Activated CD4-positive, alpha-beta T cell treated with anti-CD3 and anti-CD28 coated beads, Interleukin-2, Interleukin-6, amounts not matched to agents 100 ng/mL and 50 ng/mL, durations not matched to agents 16 hours and 8 hours (primary cell): ENCODE measurements at regions not wholly inside any gene's neighbourhood (a gene's known extent, or its start where the extent isn't known, plus 50 kb on each side); places are given as distances from the start of the nearest gene placed in this dataset.

ENCODE experiments used
- DNase-seq: peaks from one replicate; pipeline ENCODE4 v3.0.0-alpha.2; 2020

GRCh38 chr1:201690528-201690927, 138.4 kb upstream of the IPO9 start:
- DNase-seq = no peak

GRCh38 chr1:201691716-201692554, 137.0 kb upstream of the IPO9 start:
- DNase-seq = no peak

GRCh38 chr1:201692555-201693394, 136.2 kb upstream of the IPO9 start:
- DNase-seq = no peak

- no peak for DNase-seq
Observed at GRCh38 chr1:201693890-201694607, 134.9 kb upstream of the IPO9 start.

- no peak for DNase-seq
Observed at GRCh38 chr1:201694608-201695335, 134.2 kb upstream of the IPO9 start.

GRCh38 chr1:201695607-201696006, 133.3 kb upstream of the IPO9 start:
- no peak for DNase-seq

GRCh38 chr1:201696217-201696761, 132.7 kb upstream of the IPO9 start:
- DNase-seq = no peak

GRCh38 chr1:201697174-201697573, 131.8 kb upstream of the IPO9 start:
- DNase-seq = no peak

GRCh38 chr1:201701831-201702230, 127.1 kb upstream of the IPO9 start:
- no peak for DNase-seq

GRCh38 chr1:201702936-201703335, 126.0 kb upstream of the IPO9 start:
- no peak for DNase-seq

GRCh38 chr1:201703621-201704438, 125.1 kb upstream of the IPO9 start:
- DNase-seq = peak; percentile 79

GRCh38 chr1:201704439-201704792, 124.5 kb upstream of the IPO9 start:
- DNase-seq = no peak

- no peak for DNase-seq
Observed at GRCh38 chr1:201705389-201705788, 123.6 kb upstream of the IPO9 start.

- DNase-seq = no peak
Observed at GRCh38 chr1:201706109-201706508, 122.8 kb upstream of the IPO9 start.

- DNase-seq = no peak
Observed at GRCh38 chr1:201707027-201707426, 121.9 kb upstream of the IPO9 start.

GRCh38 chr1:201707656-201708055, 121.3 kb upstream of the IPO9 start:
- no peak for DNase-seq

GRCh38 chr1:201708085-201708512, 120.9 kb upstream of the IPO9 start:
- DNase-seq = no peak

GRCh38 chr1:201708691-201709090, 120.3 kb upstream of the IPO9 start:
- DNase-seq = no peak

- peak; percentile 68 for DNase-seq
Observed at GRCh38 chr1:201709564-201710295, 119.2 kb upstream of the IPO9 start.
